CD14-positive monocyte (primary cell): ENCODE measurements at regions not wholly inside any gene's neighbourhood (a gene's known extent, or its start where the extent isn't known, plus 50 kb on each side); places are given as distances from the start of the nearest gene placed in this dataset.
"Not testable (repeated sequence)": the region's sequence is repeated elsewhere in the genome, so short reads cannot be mapped to it uniquely, and the experiment has no call there.

Source experiments
- DNase-seq, 3 donors: peaks; one replicate each; pipeline ENCODE4 v3.0.0-alpha.2; 2011 to 2022
- H2AFZ ChIP-seq: 2 replicates; pipeline ENCODE4 v1.6.0; 2012; ENCODE audit warnings: mild to moderate bottlenecking, low read depth, low read length, inconsistent platforms; ENCODE audit not compliant: insufficient read depth, poor library complexity, severe bottlenecking
- H3K27ac ChIP-seq, 2 donors: 1 replicate in 1 of 2; 2 replicates in 1 of 2; pipeline ENCODE4 v1.5.1; 2012 to 2013; ENCODE audit warnings: low read length in 2 of 2, control low read depth in 1 of 2, inconsistent platforms in 1 of 2, low read depth in 1 of 2, mild to moderate bottlenecking in 1 of 2
- H3K27me3 ChIP-seq, 2 donors: one replicate each; pipeline versions ENCODE4 v1.6.0 to v1.6.1; 2011 to 2013; ENCODE audit warnings: low read length in 2 of 2; ENCODE audit not compliant: control insufficient read depth in 2 of 2, insufficient read depth in 2 of 2
- H3K36me3 ChIP-seq, 2 donors: replicated peaks in 1 of 2; 1 replicate in 1 of 2; 2 replicates in 1 of 2; pipeline versions ENCODE4 v1.5.1 to v1.6.1; 2012 to 2013; ENCODE audit warnings: low read length in 2 of 2, control low read depth in 1 of 2, inconsistent platforms in 1 of 2, mild to moderate bottlenecking in 1 of 2; ENCODE audit not compliant: insufficient read depth in 2 of 2, control insufficient read depth in 1 of 2
- H3K4me1 ChIP-seq, 2 donors: 1 replicate in 1 of 2; 2 replicates in 1 of 2; pipeline versions ENCODE4 v1.5.1 to v1.6.1; 2012 to 2013; ENCODE audit warnings: low read length in 2 of 2, control low read depth in 1 of 2, inconsistent platforms in 1 of 2, mild to moderate bottlenecking in 1 of 2, moderate library complexity in 1 of 2; ENCODE audit not compliant: insufficient read depth in 2 of 2, control insufficient read depth in 1 of 2
- H3K4me2 ChIP-seq: replicated peaks from 2 replicates; pipeline ENCODE3; 2012; ENCODE audit warnings: low read length, moderate library complexity, mild to moderate bottlenecking; ENCODE audit not compliant: poor library complexity, severe bottlenecking; ENCODE audit errors: extremely low read depth
- H3K4me3 ChIP-seq, 3 experiments: fragments of 200-600 bp in 1 of 3; sonication (generic) in 1 of 3; replicated peaks in 1 of 3; 1 replicate in 2 of 3; 2 replicates in 1 of 3; pipeline ENCODE4 v1.5.1; 2011 to 2013; ENCODE audit warnings: low read length in 3 of 3, mild to moderate bottlenecking in 3 of 3, control low read depth in 2 of 3, low read depth in 2 of 3, inconsistent platforms in 1 of 3, moderate library complexity in 1 of 3
- H3K79me2 ChIP-seq: 2 replicates; pipeline ENCODE4 v1.6.0; 2012; ENCODE audit warnings: mild to moderate bottlenecking, control low read depth, inconsistent platforms, low read length, moderate library complexity; ENCODE audit not compliant: insufficient read depth
- H3K9ac ChIP-seq: 2 replicates; pipeline ENCODE4 v1.6.0; 2017; ENCODE audit warnings: low read length, mild to moderate bottlenecking; ENCODE audit not compliant: insufficient read depth, poor library complexity, severe bottlenecking
- H3K9me3 ChIP-seq, 2 donors: replicated peaks in 1 of 2; 1 replicate in 1 of 2; 2 replicates in 1 of 2; pipeline versions ENCODE4 v1.5.1 to v1.6.1; 2012 to 2013; ENCODE audit warnings: low read length in 2 of 2, control low read depth in 1 of 2; ENCODE audit not compliant: control insufficient read depth in 1 of 2, insufficient read depth in 1 of 2
- H4K20me1 ChIP-seq: 2 replicates; pipeline ENCODE4 v1.6.0; 2012; ENCODE audit warnings: mild to moderate bottlenecking, low read length, control low read depth, moderate library complexity; ENCODE audit not compliant: insufficient read depth
- H3K27ac Mint-ChIP-seq, 7 donors: one replicate each; pipeline ENCODE4 v1.8.0; 2020; ENCODE audit warnings: mild to moderate bottlenecking in 7 of 7, mixed read lengths in 7 of 7, moderate library complexity in 6 of 7, inconsistent platforms in 2 of 7
- H3K27me3 Mint-ChIP-seq, 3 donors: one replicate each; pipeline ENCODE4 v1.8.0; 2021 to 2022; ENCODE audit warnings: low read depth in 3 of 3, mild to moderate bottlenecking in 3 of 3, mixed read lengths in 3 of 3, moderate library complexity in 3 of 3, inconsistent platforms in 1 of 3
- H3K36me3 Mint-ChIP-seq, 2 donors: one replicate each; pipeline ENCODE4 v1.8.0; 2020; ENCODE audit warnings: mixed read lengths in 2 of 2, inconsistent platforms in 1 of 2, mild to moderate bottlenecking in 1 of 2
- H3K4me1 Mint-ChIP-seq: one replicate; pipeline ENCODE4 v1.8.0; 2020; ENCODE audit warnings: mild to moderate bottlenecking, mixed read lengths
- H3K4me3 Mint-ChIP-seq, 2 donors: one replicate each; pipeline ENCODE4 v1.8.0; 2020; ENCODE audit warnings: mild to moderate bottlenecking in 2 of 2, mixed read lengths in 2 of 2, moderate library complexity in 1 of 2
- H3K9me3 Mint-ChIP-seq, 7 donors: one replicate each; pipeline ENCODE4 v1.8.0; 2020 to 2022; ENCODE audit warnings: mixed read lengths in 7 of 7, mild to moderate bottlenecking in 6 of 7, moderate library complexity in 6 of 7, inconsistent platforms in 2 of 7
- WGBS: methylation state at CpG from one replicate; pipeline ENCODE4 v1.1.5; 2013; ENCODE audit warnings: missing lambda C conversion rate; ENCODE audit not compliant: insufficient coverage; 5-methylcytosine and 5-hydroxymethylcytosine counted together
- intact Hi-C, 2 donors: fragments of 100-400 bp; cut with micrococcal nuclease; formaldehyde crosslinking; loops; one replicate each; pipeline versions ENCODE4 v1.15.0 to v1.15.1; 2023
- TF ChIP-seq, protein P1 (sequence below): fragments of 200-600 bp; IDR thresholded peaks from one replicate; pipeline ENCODE4 v1.8.0; 2022; ENCODE audit warnings: antibody characterized with exemption, mild to moderate bottlenecking

DNA sequence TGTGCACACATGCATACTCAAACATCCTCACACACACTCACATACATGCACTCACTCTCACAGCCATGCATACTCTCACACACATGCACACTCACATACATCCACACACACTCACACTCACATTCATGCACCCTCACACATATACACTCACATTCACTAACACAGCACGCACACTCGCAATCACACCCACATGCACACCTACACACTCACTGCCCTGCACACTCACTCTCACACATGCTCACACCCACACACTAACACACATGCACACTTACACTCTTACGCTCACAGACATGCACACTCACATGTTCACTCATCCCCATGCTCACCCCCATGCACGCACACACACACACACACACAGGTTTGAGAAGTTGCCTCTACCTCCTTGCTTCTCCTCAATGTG lies 63.2 kb upstream of the SFSWAP start:
- Histone ChIP-seq H3K79me2 (no peaks in the 10 kb centered on the region), H3K4me3 (no peak overlapping the region), H3K4me1 (no peaks in the 10 kb centered on the region), H3K36me3 (no peaks in the 10 kb centered on the region), H3K4me2 (no peak overlapping the region), H3K9me3 (no peaks in the 10 kb centered on the region), H3K27me3 (peaks cover 0 to 4% of the 10 kb centered on the region in 2 donors), H3K27ac (no peak overlapping the region), H4K20me1 (no peaks in the 10 kb centered on the region), H3K9ac (no peak overlapping the region), H2AFZ (no peak overlapping the region)
- 88% methylated on average over 4 of the region's 4 CpGs for WGBS
- TF ChIP-seq, protein P1, sequence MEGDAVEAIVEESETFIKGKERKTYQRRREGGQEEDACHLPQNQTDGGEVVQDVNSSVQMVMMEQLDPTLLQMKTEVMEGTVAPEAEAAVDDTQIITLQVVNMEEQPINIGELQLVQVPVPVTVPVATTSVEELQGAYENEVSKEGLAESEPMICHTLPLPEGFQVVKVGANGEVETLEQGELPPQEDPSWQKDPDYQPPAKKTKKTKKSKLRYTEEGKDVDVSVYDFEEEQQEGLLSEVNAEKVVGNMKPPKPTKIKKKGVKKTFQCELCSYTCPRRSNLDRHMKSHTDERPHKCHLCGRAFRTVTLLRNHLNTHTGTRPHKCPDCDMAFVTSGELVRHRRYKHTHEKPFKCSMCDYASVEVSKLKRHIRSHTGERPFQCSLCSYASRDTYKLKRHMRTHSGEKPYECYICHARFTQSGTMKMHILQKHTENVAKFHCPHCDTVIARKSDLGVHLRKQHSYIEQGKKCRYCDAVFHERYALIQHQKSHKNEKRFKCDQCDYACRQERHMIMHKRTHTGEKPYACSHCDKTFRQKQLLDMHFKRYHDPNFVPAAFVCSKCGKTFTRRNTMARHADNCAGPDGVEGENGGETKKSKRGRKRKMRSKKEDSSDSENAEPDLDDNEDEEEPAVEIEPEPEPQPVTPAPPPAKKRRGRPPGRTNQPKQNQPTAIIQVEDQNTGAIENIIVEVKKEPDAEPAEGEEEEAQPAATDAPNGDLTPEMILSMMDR, result no peak
- intact Hi-C loops, result no loop called here
- DNase-seq, result no peak
- Mint-ChIP-seq H3K27ac (no peak overlapping the region), H3K4me3 (peak overlapping the region in 1 of 2 donors; percentile 3), H3K4me1 (no peaks in the 10 kb centered on the region), H3K36me3 (no peaks in the 10 kb centered on the region), H3K27me3 (peaks cover 14 to 18% (median 17%) of the 10 kb centered on the region in 3 donors), H3K9me3 (peaks cover 0 to 2% (median 0%) of the 10 kb centered on the region in 7 donors)

DNA sequence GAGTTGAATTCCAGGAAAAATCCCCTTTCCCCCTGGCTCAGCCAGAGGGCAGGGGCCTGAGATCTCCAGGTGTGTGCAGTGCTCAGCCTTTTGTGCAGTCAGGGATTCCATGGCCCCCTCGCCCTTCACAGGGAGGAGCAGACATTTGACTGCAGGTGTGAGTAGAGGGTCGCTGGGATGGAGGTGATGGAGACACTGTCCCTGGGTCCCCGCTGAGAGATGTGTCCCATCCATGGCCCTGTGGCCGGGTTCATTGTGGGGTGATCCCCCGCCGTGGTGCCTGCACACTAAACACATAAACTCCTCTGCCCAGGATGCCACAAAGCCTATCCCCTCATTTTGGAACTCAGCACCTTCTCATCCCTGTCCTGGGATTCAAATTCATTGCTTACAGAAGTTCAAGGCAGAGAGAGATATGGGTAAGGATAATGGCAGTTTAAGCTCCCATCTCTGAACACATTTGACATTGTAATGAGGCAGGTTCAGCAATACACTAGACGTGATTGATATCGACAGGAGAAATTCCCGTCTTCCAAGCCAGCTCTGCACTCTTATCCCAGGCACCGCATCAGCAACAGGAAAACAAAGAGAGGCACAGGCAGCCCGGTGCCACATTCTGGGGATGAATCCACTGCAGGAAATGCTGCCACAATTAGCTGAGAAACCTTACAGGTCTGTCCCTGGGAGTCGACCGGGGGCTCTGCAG lies 55.3 kb upstream of the SFSWAP start:
- H3K4me3 ChIP-seq, H3K4me2 ChIP-seq, H3K4me3 Mint-ChIP-seq, H4K20me1 ChIP-seq, DNase-seq, H3K36me3 ChIP-seq, H3K27ac ChIP-seq, H2AFZ ChIP-seq, H3K9me3 Mint-ChIP-seq, H3K36me3 Mint-ChIP-seq, H3K4me1 Mint-ChIP-seq, H3K9me3 ChIP-seq, H3K79me2 ChIP-seq, intact Hi-C loops, H3K27me3 ChIP-seq, H3K9ac ChIP-seq, H3K4me1 ChIP-seq, H3K27ac Mint-ChIP-seq: not testable (repeated sequence)
- no CpG with 5 or more reads among the region's 13 CpGs for WGBS
- H3K27me3 Mint-ChIP-seq, result peaks cover 12 to 23% (median 16%) of the 10 kb centered on the region in 3 donors

DNA sequence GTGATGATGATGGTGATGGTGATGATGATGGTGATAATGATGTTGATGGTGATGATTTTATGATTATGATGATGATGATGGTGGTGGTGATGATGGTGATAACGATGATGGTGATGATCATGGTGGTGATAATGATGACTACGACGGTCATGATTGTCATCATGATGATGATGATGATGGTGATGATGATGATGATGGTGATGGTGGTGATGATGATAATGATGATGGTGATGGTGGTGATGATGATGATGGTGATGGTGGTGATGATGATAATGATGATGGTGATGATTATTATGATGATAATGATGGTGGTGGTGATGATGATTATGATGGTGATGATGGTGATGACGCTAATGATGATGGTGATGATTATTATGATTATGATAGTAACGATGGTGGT lies 54.1 kb upstream of the SFSWAP start:
- H3K9me3 ChIP-seq, H3K36me3 Mint-ChIP-seq, H3K9ac ChIP-seq, H3K4me2 ChIP-seq, H2AFZ ChIP-seq, H3K4me3 Mint-ChIP-seq, H3K36me3 ChIP-seq, H3K4me1 Mint-ChIP-seq, DNase-seq, H3K79me2 ChIP-seq, H3K27me3 ChIP-seq, H4K20me1 ChIP-seq, H3K4me3 ChIP-seq, H3K9me3 Mint-ChIP-seq, H3K27ac ChIP-seq, H3K27ac Mint-ChIP-seq, intact Hi-C loops, H3K4me1 ChIP-seq: not testable (repeated sequence)
- 100% methylated on average over 2 of the region's 5 CpGs for WGBS
- H3K27me3 Mint-ChIP-seq, result peaks cover 7 to 20% (median 12%) of the 10 kb centered on the region in 3 donors

DNA sequence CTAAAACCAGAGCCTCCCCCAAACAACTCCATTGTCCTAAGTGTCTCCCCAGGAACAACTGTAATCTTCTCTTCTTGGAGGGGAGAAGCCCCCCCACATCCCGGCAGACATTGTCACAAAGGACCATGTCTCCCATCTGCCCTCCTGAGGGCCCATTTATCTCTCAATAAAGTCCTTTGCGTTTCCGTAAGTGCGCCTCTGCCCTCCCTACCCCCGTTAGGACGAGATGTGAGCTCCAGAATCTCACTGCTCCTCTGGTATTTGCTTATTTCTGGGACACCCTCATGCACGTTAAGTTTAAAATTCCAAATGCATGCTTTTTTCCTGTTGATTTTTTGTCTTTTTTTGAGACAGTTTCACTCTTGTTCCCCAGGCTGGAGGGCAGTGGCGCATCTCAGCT lies 52.3 kb upstream of the SFSWAP start:
- H3K4me3 Mint-ChIP-seq, H3K36me3 ChIP-seq, H3K9ac ChIP-seq, intact Hi-C loops, DNase-seq, H3K27ac Mint-ChIP-seq, H3K9me3 Mint-ChIP-seq, H4K20me1 ChIP-seq, H3K4me1 ChIP-seq, H3K36me3 Mint-ChIP-seq, H3K4me3 ChIP-seq, H3K4me2 ChIP-seq, H3K9me3 ChIP-seq, H3K79me2 ChIP-seq, H3K4me1 Mint-ChIP-seq, H3K27ac ChIP-seq, H2AFZ ChIP-seq: not testable (repeated sequence)
- peaks cover 9 to 19% (median 18%) of the 10 kb centered on the region in 3 donors for H3K27me3 Mint-ChIP-seq
- WGBS, result no CpG with 5 or more reads among the region's 8 CpGs
- peaks cover 4 to 14% of the 10 kb centered on the region in 2 donors for H3K27me3 ChIP-seq
